Activated CD4-positive, alpha-beta T cell treated with anti-CD3 and anti-CD28 coated beads, Interleukin-2, amount 10 ng/mL, durations not matched to agents 24 days and 14 days (primary cell): ENCODE measurements at regions not wholly inside any gene's neighbourhood (a gene's known extent, or its start where the extent isn't known, plus 50 kb on each side); places are given as distances from the start of the nearest gene placed in this dataset.
A peak's percentile ranks its signal among the peaks of the same experiment; 100 is the strongest.

Source experiments
- DNase-seq: peaks from one replicate; pipeline ENCODE4 v3.0.0; 2022
- H3K27ac Mint-ChIP-seq: one replicate; pipeline ENCODE4 v1.8.0; 2022; ENCODE audit warnings: mild to moderate bottlenecking, mixed read lengths
- H3K27me3 Mint-ChIP-seq: one replicate; pipeline ENCODE4 v1.8.0; 2022; ENCODE audit warnings: mixed read lengths
- H3K36me3 Mint-ChIP-seq: one replicate; pipeline ENCODE4 v1.8.0; 2022; ENCODE audit warnings: low read depth, mild to moderate bottlenecking, mixed read lengths
- H3K4me1 Mint-ChIP-seq: one replicate; pipeline ENCODE4 v1.8.0; 2021; ENCODE audit warnings: mixed read lengths
- H3K4me3 Mint-ChIP-seq: one replicate; pipeline ENCODE4 v1.8.0; 2022; ENCODE audit warnings: mild to moderate bottlenecking, moderate library complexity, mixed read lengths
- H3K9me3 Mint-ChIP-seq: one replicate; pipeline ENCODE4 v1.8.0; 2021; ENCODE audit warnings: mixed read lengths
- intact Hi-C: fragments of 100-400 bp; cut with micrococcal nuclease; formaldehyde crosslinking; loops from one replicate; pipeline ENCODE4 v1.15.1; 2023

GRCh38 chr6:87840324-87840723, 138.3 kb upstream of the AKIRIN2 start:
- no peak overlapping the region for H3K27ac Mint-ChIP-seq
- peaks cover 20% of the 10 kb centered on the region for H3K27me3 Mint-ChIP-seq
- no peaks in the 10 kb centered on the region for H3K36me3 Mint-ChIP-seq
- no peaks in the 10 kb centered on the region for H3K4me1 Mint-ChIP-seq
- H3K4me3 Mint-ChIP-seq = no peak overlapping the region
- DNase-seq = no peak
- no peaks in the 10 kb centered on the region for H3K9me3 Mint-ChIP-seq
- intact Hi-C loops = no loop called here

GRCh38 chr6:87837876-87838275, 135.8 kb upstream of the AKIRIN2 start:
- Mint-ChIP-seq H3K27ac (no peak overlapping the region), H3K36me3 (no peaks in the 10 kb centered on the region), H3K4me1 (no peaks in the 10 kb centered on the region), H3K9me3 (no peaks in the 10 kb centered on the region), H3K27me3 (peaks cover 18% of the 10 kb centered on the region), H3K4me3 (no peak overlapping the region)
- DNase-seq = no peak
- intact Hi-C loops = loop anchor here (10.0 kb wide), 1 partner anchor 1037 kb away; no protein-coding TSS in a partner anchor

- H3K36me3 Mint-ChIP-seq = no peaks in the 10 kb centered on the region
- no peak overlapping the region for H3K4me3 Mint-ChIP-seq
- peaks cover 18% of the 10 kb centered on the region for H3K27me3 Mint-ChIP-seq
- H3K9me3 Mint-ChIP-seq = no peaks in the 10 kb centered on the region
- no peak for DNase-seq
- H3K27ac Mint-ChIP-seq = no peak overlapping the region
- peaks cover 1% of the 10 kb centered on the region for H3K4me1 Mint-ChIP-seq
- intact Hi-C loops = loop anchor here (10.0 kb wide), 1 partner anchor 1037 kb away; no protein-coding TSS in a partner anchor
These were observed 135.4 kb upstream of the AKIRIN2 start for GRCh38 chr6:87837444-87837843.

- intact Hi-C loops = loop anchor here (10.0 kb wide), 1 partner anchor 1043 kb away; no protein-coding TSS in a partner anchor
- Mint-ChIP-seq H3K9me3 (no peaks in the 10 kb centered on the region), H3K36me3 (no peaks in the 10 kb centered on the region), H3K27me3 (peaks cover 2% of the 10 kb centered on the region), H3K27ac (peak overlapping the region; percentile 62), H3K4me3 (peak overlapping the region; percentile 86), H3K4me1 (peaks cover 9% of the 10 kb centered on the region)
- peak; percentile 61 for DNase-seq
These were observed 130.2 kb upstream of the AKIRIN2 start for GRCh38 chr6:87832025-87832825.

GRCh38 chr6:87830907-87831306, 128.9 kb upstream of the AKIRIN2 start:
- peaks cover 10% of the 10 kb centered on the region for H3K4me1 Mint-ChIP-seq
- H3K27me3 Mint-ChIP-seq = peaks cover 2% of the 10 kb centered on the region
- no peak overlapping the region for H3K27ac Mint-ChIP-seq
- intact Hi-C loops = loop anchor here (10.0 kb wide), 1 partner anchor 1044 kb away; no protein-coding TSS in a partner anchor
- no peak for DNase-seq
- H3K36me3 Mint-ChIP-seq = no peaks in the 10 kb centered on the region
- no peak overlapping the region for H3K4me3 Mint-ChIP-seq
- no peaks in the 10 kb centered on the region for H3K9me3 Mint-ChIP-seq

GRCh38 chr6:87829622-87830121, 127.6 kb upstream of the AKIRIN2 start:
- intact Hi-C loops = loop anchor here (10.0 kb wide), 1 partner anchor 1045 kb away; no protein-coding TSS in a partner anchor
- H3K27ac Mint-ChIP-seq = no peak overlapping the region
- no peaks in the 10 kb centered on the region for H3K36me3 Mint-ChIP-seq
- H3K27me3 Mint-ChIP-seq = peaks cover 3% of the 10 kb centered on the region
- H3K9me3 Mint-ChIP-seq = peaks cover 3% of the 10 kb centered on the region
- no peak for DNase-seq
- peaks cover 21% of the 10 kb centered on the region for H3K4me1 Mint-ChIP-seq
- no peak overlapping the region for H3K4me3 Mint-ChIP-seq

GRCh38 chr6:87828044-87828443, 126.0 kb upstream of the AKIRIN2 start:
- no peak overlapping the region for H3K27ac Mint-ChIP-seq
- H3K36me3 Mint-ChIP-seq = no peaks in the 10 kb centered on the region
- H3K27me3 Mint-ChIP-seq = peaks cover 3% of the 10 kb centered on the region
- peaks cover 21% of the 10 kb centered on the region for H3K4me1 Mint-ChIP-seq
- intact Hi-C loops = no loop called here
- no peak overlapping the region for H3K4me3 Mint-ChIP-seq
- DNase-seq = no peak
- H3K9me3 Mint-ChIP-seq = peaks cover 3% of the 10 kb centered on the region

- no peaks in the 10 kb centered on the region for H3K36me3 Mint-ChIP-seq
- peaks cover 3% of the 10 kb centered on the region for H3K9me3 Mint-ChIP-seq
- peaks cover 19% of the 10 kb centered on the region for H3K4me1 Mint-ChIP-seq
- H3K4me3 Mint-ChIP-seq = no peak overlapping the region
- H3K27me3 Mint-ChIP-seq = peaks cover 3% of the 10 kb centered on the region
- intact Hi-C loops = no loop called here
- no peak overlapping the region for H3K27ac Mint-ChIP-seq
- no peak for DNase-seq
These were observed 125.3 kb upstream of the AKIRIN2 start for GRCh38 chr6:87827346-87827745.

GRCh38 chr6:87826424-87826823, 124.4 kb upstream of the AKIRIN2 start:
- Mint-ChIP-seq H3K27ac (no peak overlapping the region), H3K4me1 (peaks cover 14% of the 10 kb centered on the region), H3K4me3 (no peak overlapping the region), H3K9me3 (peaks cover 3% of the 10 kb centered on the region), H3K36me3 (no peaks in the 10 kb centered on the region), H3K27me3 (peaks cover 3% of the 10 kb centered on the region)
- DNase-seq = no peak
- intact Hi-C loops = no loop called here

GRCh38 chr6:87825821-87826221, 123.8 kb upstream of the AKIRIN2 start:
- no peak overlapping the region for H3K27ac Mint-ChIP-seq
- intact Hi-C loops = no loop called here
- H3K27me3 Mint-ChIP-seq = peaks cover 3% of the 10 kb centered on the region
- H3K9me3 Mint-ChIP-seq = peaks cover 3% of the 10 kb centered on the region
- DNase-seq = no peak
- H3K4me1 Mint-ChIP-seq = peaks cover 12% of the 10 kb centered on the region
- H3K36me3 Mint-ChIP-seq = no peaks in the 10 kb centered on the region
- H3K4me3 Mint-ChIP-seq = no peak overlapping the region

GRCh38 chr6:87824958-87825491, 123.0 kb upstream of the AKIRIN2 start:
- no peak overlapping the region for H3K27ac Mint-ChIP-seq
- H3K36me3 Mint-ChIP-seq = no peaks in the 10 kb centered on the region
- H3K4me3 Mint-ChIP-seq = no peak overlapping the region
- peaks cover 3% of the 10 kb centered on the region for H3K9me3 Mint-ChIP-seq
- intact Hi-C loops = no loop called here
- peaks cover 2% of the 10 kb centered on the region for H3K27me3 Mint-ChIP-seq
- H3K4me1 Mint-ChIP-seq = peaks cover 12% of the 10 kb centered on the region
- DNase-seq = no peak

- DNase-seq = no peak
- peaks cover 6% of the 10 kb centered on the region for H3K27me3 Mint-ChIP-seq
- H3K36me3 Mint-ChIP-seq = no peaks in the 10 kb centered on the region
- no peak overlapping the region for H3K27ac Mint-ChIP-seq
- peaks cover 12% of the 10 kb centered on the region for H3K4me1 Mint-ChIP-seq
- intact Hi-C loops = no loop called here
- H3K4me3 Mint-ChIP-seq = no peak overlapping the region
- peaks cover 3% of the 10 kb centered on the region for H3K9me3 Mint-ChIP-seq
These were observed 120.0 kb upstream of the AKIRIN2 start for GRCh38 chr6:87822011-87822410.

GRCh38 chr6:87820343-87820984, 118.4 kb upstream of the AKIRIN2 start:
- DNase-seq = no peak
- Mint-ChIP-seq H3K36me3 (no peaks in the 10 kb centered on the region), H3K27me3 (peaks cover 8% of the 10 kb centered on the region), H3K27ac (no peak overlapping the region), H3K4me1 (peaks cover 8% of the 10 kb centered on the region), H3K9me3 (peaks cover 3% of the 10 kb centered on the region), H3K4me3 (no peak overlapping the region)
- intact Hi-C loops = no loop called here

GRCh38 chr6:87817183-87817582, 115.2 kb upstream of the AKIRIN2 start:
- H3K27ac Mint-ChIP-seq = no peak overlapping the region
- H3K4me1 Mint-ChIP-seq = no peaks in the 10 kb centered on the region
- no peaks in the 10 kb centered on the region for H3K36me3 Mint-ChIP-seq
- DNase-seq = no peak
- intact Hi-C loops = no loop called here
- peaks cover 10% of the 10 kb centered on the region for H3K27me3 Mint-ChIP-seq
- H3K9me3 Mint-ChIP-seq = no peaks in the 10 kb centered on the region
- no peak overlapping the region for H3K4me3 Mint-ChIP-seq
